ENCODE measurements at regions not wholly inside any gene's neighbourhood (a gene's known extent, or its start where the extent isn't known, plus 50 kb on each side); places are given as distances from the start of the nearest gene placed in this dataset.
"Not testable (repeated sequence)": the region's sequence is repeated elsewhere in the genome, so short reads cannot be mapped to it uniquely, and the experiment has no call there.

- no peak for TF ChIP-seq POLR2A (IDR thresholded peaks at IDR 0.05; ENCODE audit: low read depth, low read length)
- no peak for TF ChIP-seq TAF1 (IDR thresholded peaks at IDR 0.05; ENCODE audit: borderline replicate concordance, low read depth, low read length)
- TF ChIP-seq POLR2AphosphoS5 (IDR thresholded peaks at IDR 0.05; ENCODE audit: low read depth, low read length), result no peak
- peak; percentile 42 for FAIRE-seq
Observed at GRCh38 chr13:104949840-104950740, 1585.4 kb downstream of the EFNB2 start.

DNA sequence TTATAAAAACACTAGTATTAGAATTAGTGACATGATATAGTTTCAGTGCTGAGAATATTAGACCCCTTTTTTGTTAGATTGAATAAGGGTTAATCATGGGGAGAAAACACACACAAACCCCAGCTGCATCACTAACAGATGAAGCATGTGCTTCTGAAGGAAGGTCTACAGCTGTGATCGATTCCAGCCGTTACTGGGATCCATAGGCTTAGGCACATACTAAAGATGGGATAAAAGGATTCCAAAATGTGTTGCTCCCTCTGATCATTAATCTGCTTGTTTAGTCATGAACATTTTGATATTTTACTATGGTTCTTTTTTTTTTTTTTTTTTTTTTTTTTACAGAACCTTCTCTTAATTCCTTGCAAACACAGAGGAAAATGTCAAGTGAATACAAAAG, 1591.3 kb downstream of the EFNB2 start:
- no peak for DNase-seq (ENCODE audit: insufficient read length)
- FAIRE-seq, result no peak
- TF ChIP-seq POLR2A (IDR thresholded peaks at IDR 0.05; ENCODE audit: low read depth, low read length), result no peak
- no peak for TF ChIP-seq POLR2AphosphoS5 (IDR thresholded peaks at IDR 0.05; ENCODE audit: low read depth, low read length)
- no peak for TF ChIP-seq TAF1 (IDR thresholded peaks at IDR 0.05; ENCODE audit: borderline replicate concordance, low read depth, low read length)

More at GRCh38 chr13:104949840-104950740, 1585.4 kb downstream of the EFNB2 start:
- no peak for DNase-seq (ENCODE audit: insufficient read length)

DNA sequence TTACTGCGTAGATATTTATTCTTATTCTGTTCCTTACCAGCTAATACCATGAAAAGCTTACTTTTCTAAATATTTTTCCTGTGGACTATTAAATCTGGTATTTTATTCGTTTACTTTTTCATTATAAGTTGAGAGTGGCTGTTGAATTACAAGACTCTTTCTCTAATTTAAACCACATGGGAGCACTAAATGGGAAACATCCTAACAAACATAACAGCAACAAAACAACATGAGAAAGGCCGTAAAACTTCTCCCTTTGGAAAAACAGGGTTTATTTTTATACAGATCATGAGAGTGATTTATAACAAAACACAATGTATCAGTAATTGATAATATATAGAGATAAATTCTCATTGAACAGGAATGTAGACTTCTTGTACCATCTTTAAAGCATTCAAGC, 1592.1 kb downstream of the EFNB2 start:
- DNase-seq (ENCODE audit: insufficient read length) (no peak), FAIRE-seq (no peak)
- no peak for TF ChIP-seq TAF1 (IDR thresholded peaks at IDR 0.05; ENCODE audit: borderline replicate concordance, low read depth, low read length)
- no peak for TF ChIP-seq POLR2A (IDR thresholded peaks at IDR 0.05; ENCODE audit: low read depth, low read length)
- no peak for TF ChIP-seq POLR2AphosphoS5 (IDR thresholded peaks at IDR 0.05; ENCODE audit: low read depth, low read length)

DNA sequence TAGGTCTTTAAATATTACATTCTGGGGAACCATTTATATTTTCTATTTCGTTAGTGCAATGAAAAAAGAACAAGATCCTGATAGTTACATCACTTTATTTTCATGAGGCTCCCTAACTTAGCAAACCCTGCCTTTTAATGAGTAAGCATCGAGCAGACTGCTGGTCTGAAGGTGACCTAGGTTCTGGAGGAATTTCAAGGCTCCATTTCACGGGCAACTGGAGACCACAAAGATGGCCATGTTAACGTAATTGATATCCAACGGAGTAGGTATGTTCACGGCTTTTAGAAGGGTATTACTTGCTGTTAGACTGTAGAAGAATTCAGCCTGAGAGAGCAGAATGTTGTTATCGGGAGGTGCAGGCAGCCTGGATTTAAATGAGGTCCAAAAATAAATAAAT, 1597.6 kb downstream of the EFNB2 start:
- DNase-seq (ENCODE audit: insufficient read length), result no peak
- TF ChIP-seq POLR2A (IDR thresholded peaks at IDR 0.05; ENCODE audit: low read depth, low read length) (no peak), TAF1 (IDR thresholded peaks at IDR 0.05; ENCODE audit: borderline replicate concordance, low read depth, low read length) (no peak), POLR2AphosphoS5 (IDR thresholded peaks at IDR 0.05; ENCODE audit: low read depth, low read length) (no peak)
- no peak for FAIRE-seq

- FAIRE-seq (no peak), DNase-seq (ENCODE audit: insufficient read length) (no peak)
- no peak for TF ChIP-seq POLR2A (IDR thresholded peaks at IDR 0.05; ENCODE audit: low read depth, low read length)
- TF ChIP-seq POLR2AphosphoS5 (IDR thresholded peaks at IDR 0.05; ENCODE audit: low read depth, low read length), result no peak
- TF ChIP-seq TAF1 (IDR thresholded peaks at IDR 0.05; ENCODE audit: borderline replicate concordance, low read depth, low read length), result no peak
Observed at GRCh38 chr13:104936304-104936703, 1599.2 kb downstream of the EFNB2 start.

DNA sequence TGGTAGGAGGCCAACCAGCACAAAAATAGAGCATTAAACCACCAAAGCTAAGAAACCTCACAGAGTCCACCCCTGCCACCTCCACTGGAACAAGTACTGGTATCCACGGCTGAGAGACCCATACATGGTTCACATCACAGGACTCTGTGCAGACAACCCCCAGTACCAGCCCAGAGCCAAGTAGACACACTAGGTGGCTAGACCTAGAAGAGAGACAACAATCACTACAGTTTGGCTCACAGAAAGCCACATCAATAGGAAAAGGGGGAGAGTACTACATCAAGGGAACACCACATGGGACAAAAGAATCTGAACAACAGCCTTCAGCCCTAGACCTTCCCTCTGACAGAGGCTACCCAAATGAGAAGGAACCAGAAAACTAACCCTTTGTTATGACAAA, 1614.9 kb downstream of the EFNB2 start:
- FAIRE-seq, result not testable (repeated sequence)

GRCh38 chr13:104920091-104920490, 1615.4 kb downstream of the EFNB2 start:
- FAIRE-seq, result no peak
- TF ChIP-seq POLR2A (IDR thresholded peaks at IDR 0.05; ENCODE audit: low read depth, low read length), result no peak
- no peak for TF ChIP-seq TAF1 (IDR thresholded peaks at IDR 0.05; ENCODE audit: borderline replicate concordance, low read depth, low read length)
- TF ChIP-seq POLR2AphosphoS5 (IDR thresholded peaks at IDR 0.05; ENCODE audit: low read depth, low read length), result no peak
- DNase-seq (ENCODE audit: insufficient read length), result no peak

More for the DNA sequence above, 1614.9 kb downstream of the EFNB2 start:
- DNase-seq (ENCODE audit: insufficient read length), result not testable (repeated sequence)

- TF ChIP-seq POLR2AphosphoS5 (IDR thresholded peaks at IDR 0.05; ENCODE audit: low read depth, low read length) (no peak), TAF1 (IDR thresholded peaks at IDR 0.05; ENCODE audit: borderline replicate concordance, low read depth, low read length) (no peak), POLR2A (IDR thresholded peaks at IDR 0.05; ENCODE audit: low read depth, low read length) (no peak)
- DNase-seq (ENCODE audit: insufficient read length), result no peak
- no peak for FAIRE-seq
Observed at GRCh38 chr13:104900191-104900817, 1635.2 kb downstream of the EFNB2 start.

DNA sequence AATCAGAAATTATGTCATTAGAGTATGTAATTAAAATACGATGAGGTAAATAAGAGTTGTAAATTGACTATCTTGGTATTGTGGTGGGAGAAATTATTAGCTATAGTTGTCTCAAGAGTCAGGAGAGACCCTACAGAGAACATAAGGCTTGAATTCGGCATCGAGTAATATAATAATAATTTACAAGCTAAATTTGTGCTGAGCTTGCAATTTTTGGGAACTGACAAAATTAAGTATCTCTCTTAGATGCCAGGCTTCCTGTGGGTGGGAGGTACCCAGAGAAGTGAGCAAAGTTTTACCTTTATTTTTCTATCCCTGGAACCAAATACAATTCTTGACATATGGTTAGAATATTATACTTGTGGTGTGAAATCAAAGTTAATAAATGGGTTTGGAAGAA, 1637.0 kb downstream of the EFNB2 start:
- no peak for FAIRE-seq
- TF ChIP-seq POLR2A (IDR thresholded peaks at IDR 0.05; ENCODE audit: low read depth, low read length), result no peak
- TF ChIP-seq TAF1 (IDR thresholded peaks at IDR 0.05; ENCODE audit: borderline replicate concordance, low read depth, low read length), result no peak
- TF ChIP-seq POLR2AphosphoS5 (IDR thresholded peaks at IDR 0.05; ENCODE audit: low read depth, low read length), result no peak
- DNase-seq (ENCODE audit: insufficient read length), result no peak

DNA sequence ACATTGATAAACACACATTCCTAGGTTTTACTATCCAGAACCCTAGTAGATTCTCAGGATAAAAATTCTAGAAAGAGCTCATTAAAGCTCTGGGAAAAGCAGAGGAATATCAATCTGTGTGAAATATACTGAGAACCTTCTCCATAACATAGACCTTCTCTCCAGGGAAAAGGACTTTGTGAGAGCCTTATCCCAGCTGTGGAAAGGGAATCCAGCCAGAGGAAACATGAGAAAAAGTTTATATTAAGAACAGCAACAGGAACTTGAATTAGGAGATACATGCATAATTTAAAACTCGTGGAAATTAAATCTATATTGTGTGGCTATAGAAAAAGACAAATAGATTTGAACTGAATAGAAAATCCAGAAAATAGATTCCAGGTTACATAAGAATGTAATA, 1639.9 kb downstream of the EFNB2 start:
- no peak for DNase-seq (ENCODE audit: insufficient read length)
- FAIRE-seq, result no peak

GRCh38 chr13:104875038-104875754, 1660.3 kb downstream of the EFNB2 start:
- DNase-seq (ENCODE audit: insufficient read length) (no peak), FAIRE-seq (no peak)
- TF ChIP-seq TAF1 (IDR thresholded peaks at IDR 0.05; ENCODE audit: borderline replicate concordance, low read depth, low read length) (no peak), POLR2AphosphoS5 (IDR thresholded peaks at IDR 0.05; ENCODE audit: low read depth, low read length) (no peak), POLR2A (IDR thresholded peaks at IDR 0.05; ENCODE audit: low read depth, low read length) (no peak)

More for the DNA sequence above, 1639.9 kb downstream of the EFNB2 start:
- TF ChIP-seq POLR2AphosphoS5 (IDR thresholded peaks at IDR 0.05; ENCODE audit: low read depth, low read length) (no peak), POLR2A (IDR thresholded peaks at IDR 0.05; ENCODE audit: low read depth, low read length) (no peak), TAF1 (IDR thresholded peaks at IDR 0.05; ENCODE audit: borderline replicate concordance, low read depth, low read length) (no peak)

All from GM12892 (cell line).